GM19397 (cell line): ENCODE measurements at regions not wholly inside any gene's neighbourhood (a gene's known extent, or its start where the extent isn't known, plus 50 kb on each side); places are given as distances from the start of the nearest gene placed in this dataset.
"Not testable (repeated sequence)": the region's sequence is repeated elsewhere in the genome, so short reads cannot be mapped to it uniquely, and the experiment has no call there.

Experiments
- ATAC-seq: cut with Tn5 transposase; IDR thresholded peaks from one replicate; pipeline ENCODE4 v1.9.1; 2021; ENCODE audit warnings: mild to moderate bottlenecking, moderate library complexity; ENCODE audit not compliant: unreplicated experiment

- ATAC-seq, result no peak
Measured at GRCh38 chr3:174442302-174442682, 416.8 kb upstream of the NAALADL2 start.

- ATAC-seq, result no peak
Measured at GRCh38 chr3:174444391-174444790, 414.7 kb upstream of the NAALADL2 start.

- no peak for ATAC-seq
Measured at GRCh38 chr3:174457758-174458157, 401.4 kb upstream of the NAALADL2 start.

DNA sequence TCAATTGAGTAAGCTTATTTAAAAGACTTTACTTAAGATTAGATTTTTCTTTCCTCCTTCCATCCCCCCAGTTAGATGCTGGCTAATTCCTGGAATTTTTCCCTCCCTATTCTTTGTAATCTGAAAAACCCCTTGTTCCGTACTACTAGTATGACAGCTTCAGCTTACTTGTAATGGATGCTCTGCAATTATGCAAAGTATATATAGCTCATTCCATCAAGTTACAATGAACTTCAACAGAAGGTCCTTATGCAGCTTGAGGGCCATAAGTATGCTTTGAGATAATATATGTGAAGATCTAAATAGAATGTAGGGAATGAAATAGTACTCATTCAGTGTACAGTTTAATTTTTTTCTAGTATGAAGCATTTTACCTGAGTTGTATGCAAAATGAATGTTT, 398.3 kb upstream of the NAALADL2 start:
- ATAC-seq, result no peak

DNA sequence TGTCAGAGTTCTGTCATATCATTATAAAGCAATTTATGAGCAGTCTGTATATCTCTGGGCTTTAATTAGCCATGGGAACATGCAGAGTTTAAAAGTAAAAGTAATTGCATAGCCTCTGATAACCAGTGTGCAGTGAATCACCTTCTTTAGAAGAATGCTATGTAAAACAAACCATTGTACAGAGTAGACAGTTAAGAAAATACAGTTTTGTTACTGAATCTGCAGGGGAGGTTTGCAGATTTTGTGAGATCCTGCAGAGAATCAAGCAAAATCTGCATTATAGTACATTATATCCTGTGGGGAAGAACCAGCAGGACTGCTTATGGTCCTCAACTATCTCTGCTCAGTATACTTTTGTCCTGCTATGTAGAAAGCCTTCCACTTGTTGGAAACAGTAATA, 396.2 kb upstream of the NAALADL2 start:
- ATAC-seq, result no peak

DNA sequence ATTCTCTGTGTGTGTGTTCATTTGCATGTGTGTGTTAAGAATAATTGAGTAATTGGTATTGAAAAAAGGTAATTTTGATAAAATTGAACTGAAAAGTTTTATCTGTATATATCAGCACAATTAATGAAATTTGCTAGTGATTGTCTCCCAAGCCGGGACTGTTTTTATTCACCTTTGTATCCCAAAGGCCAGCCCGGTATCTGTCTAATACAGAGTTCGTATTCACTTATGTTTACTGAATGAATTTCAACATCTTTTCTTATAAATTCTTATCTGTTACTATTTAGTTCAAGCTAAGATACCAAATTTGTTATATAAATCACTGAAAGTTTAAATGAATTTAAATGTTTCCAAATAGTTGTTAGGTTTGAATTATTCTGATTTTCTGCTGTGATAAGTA, 394.0 kb upstream of the NAALADL2 start:
- ATAC-seq, result no peak

- no peak for ATAC-seq
Measured at GRCh38 chr3:174466471-174467054, 392.6 kb upstream of the NAALADL2 start.

DNA sequence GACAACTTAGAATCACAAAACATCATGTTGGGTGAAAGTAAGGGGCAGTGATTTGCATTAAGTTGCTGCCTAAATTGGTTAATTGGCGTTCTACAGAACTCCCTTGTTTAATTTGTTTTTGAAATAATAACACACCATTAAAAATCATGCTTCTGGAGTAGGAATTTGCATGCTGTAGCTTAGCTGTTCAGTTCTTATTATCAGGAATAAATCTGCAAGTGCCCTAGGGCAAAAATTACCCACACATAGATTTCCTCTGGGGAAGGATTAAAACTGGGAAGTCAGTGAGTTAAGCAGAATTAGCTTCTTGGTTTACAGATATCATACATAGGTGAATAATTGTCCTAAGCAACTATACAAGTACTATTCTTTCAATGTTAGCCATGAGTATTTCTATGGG, 381.6 kb upstream of the NAALADL2 start:
- no peak for ATAC-seq

DNA sequence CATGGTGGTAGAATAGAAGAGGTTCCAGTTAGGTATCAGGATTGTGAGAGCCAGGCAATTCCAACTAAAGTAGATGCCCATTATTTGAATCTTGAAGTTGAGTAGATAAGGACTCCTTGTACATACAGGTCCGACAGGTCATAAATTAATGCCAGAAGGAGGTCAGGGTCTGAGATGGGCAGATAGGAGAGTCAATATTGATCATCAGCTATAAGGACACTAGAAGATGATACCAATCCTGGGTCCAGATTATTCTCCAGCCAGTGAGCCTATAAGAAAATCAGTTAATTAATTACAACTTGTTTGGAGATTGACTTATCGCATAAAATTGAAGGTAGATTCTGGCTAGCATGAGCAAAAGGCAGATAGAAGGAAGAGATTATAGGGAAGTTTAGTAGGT, 378.4 kb upstream of the NAALADL2 start:
- ATAC-seq, result no peak

- no peak for ATAC-seq
Measured at GRCh38 chr3:174482541-174482940, 376.6 kb upstream of the NAALADL2 start.

DNA sequence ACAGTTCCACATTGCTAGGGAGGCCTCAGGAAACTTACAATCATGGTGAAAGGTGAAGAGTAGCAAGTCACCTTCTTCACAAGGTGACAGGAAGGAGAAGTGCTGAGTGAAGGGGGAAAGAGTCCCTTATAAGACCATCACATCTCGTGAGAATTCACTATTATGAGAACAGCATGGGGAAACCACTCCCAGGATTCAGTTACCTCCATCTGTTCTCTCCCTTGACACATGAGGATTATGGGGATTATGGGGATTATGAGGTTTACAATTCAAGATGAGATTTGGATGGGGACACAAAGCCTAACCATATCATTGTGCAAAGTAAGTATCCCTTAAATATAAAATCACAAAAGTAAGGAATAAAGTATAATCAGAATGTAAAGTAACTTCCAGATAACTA, 375.9 kb upstream of the NAALADL2 start:
- no peak for ATAC-seq

DNA sequence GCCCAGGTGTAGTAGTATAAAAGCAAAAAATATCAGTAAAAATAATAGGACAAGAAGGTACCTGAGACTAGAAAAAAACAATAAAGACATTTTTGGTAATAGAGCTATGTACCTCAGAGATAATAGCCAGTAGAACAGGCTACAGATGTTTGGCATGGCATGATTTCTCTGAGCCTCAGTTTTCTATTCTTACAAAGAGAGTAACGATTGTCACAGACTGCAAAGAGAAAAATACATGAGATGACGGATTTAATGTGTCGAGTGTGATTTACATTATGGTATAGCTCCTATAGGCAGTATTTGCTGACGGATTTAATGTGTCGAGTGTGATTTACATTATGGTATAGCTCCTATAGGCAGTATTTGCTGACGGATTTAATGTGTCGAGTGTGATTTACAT, 375.3 kb upstream of the NAALADL2 start:
- not testable (repeated sequence) for ATAC-seq

- ATAC-seq, result no peak
Measured at GRCh38 chr3:174488527-174488926, 370.6 kb upstream of the NAALADL2 start.

GRCh38 chr3:174495311-174495710, 363.8 kb upstream of the NAALADL2 start:
- ATAC-seq, result no peak

GRCh38 chr3:174495928-174496327, 363.2 kb upstream of the NAALADL2 start:
- no peak for ATAC-seq

DNA sequence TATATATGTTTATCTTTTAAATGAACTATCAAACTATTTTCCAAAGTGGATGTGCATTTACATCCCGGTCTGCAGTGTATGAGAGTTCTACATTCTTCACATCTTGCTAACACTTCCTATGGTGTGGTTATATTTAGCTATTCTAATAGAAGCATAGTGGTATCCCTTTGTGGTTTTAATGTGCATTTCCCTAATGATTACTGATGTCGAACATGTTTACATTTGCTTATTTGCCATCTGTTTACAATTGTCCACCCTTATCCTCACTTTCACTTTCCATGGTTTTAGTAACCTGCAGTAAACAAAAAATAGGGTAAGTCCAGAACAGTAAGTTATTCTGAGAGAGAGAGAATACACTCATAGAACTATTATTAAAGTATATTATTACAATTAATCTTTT, 360.5 kb upstream of the NAALADL2 start:
- no peak for ATAC-seq

DNA sequence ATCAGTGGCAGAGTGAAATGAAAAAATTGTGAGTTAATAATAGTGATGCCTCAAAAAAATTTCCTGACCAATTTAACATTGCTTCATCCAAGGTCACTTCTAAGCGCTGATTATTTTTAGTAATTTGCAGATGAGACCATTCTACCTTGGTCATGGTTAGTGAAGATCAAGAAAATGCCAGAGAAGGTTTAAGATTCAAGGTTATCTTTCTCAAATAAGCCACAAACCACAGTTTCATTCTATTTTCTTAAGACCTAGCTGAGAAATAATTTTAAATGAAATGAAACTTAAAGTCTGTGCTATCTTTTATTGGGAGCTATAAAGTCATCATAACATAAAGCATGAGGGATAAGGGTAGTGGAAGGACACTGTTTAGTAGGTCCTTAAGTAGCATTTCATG, 353.9 kb upstream of the NAALADL2 start:
- no peak for ATAC-seq

GRCh38 chr3:174524203-174524602, 334.9 kb upstream of the NAALADL2 start:
- no peak for ATAC-seq

DNA sequence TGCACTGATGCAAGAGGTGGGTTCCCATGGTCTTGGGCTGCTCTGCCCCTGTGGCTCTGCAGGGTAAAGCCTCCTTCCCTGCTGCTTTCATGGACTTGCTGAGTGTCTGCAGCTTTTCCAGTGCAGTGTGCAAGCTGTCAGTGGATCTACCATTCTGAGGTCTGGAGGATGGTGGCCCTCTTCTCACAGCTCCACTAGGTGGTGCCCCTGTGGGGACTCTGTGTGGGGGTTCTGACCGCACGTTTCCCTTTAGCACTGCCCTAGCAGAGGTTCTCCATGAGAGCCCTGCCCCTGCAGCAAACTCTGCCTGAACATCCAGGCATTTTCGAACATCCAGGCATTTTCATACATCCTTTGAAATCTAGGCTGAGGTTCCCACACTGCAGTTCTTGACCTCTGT, 329.8 kb upstream of the NAALADL2 start:
- no peak for ATAC-seq

DNA sequence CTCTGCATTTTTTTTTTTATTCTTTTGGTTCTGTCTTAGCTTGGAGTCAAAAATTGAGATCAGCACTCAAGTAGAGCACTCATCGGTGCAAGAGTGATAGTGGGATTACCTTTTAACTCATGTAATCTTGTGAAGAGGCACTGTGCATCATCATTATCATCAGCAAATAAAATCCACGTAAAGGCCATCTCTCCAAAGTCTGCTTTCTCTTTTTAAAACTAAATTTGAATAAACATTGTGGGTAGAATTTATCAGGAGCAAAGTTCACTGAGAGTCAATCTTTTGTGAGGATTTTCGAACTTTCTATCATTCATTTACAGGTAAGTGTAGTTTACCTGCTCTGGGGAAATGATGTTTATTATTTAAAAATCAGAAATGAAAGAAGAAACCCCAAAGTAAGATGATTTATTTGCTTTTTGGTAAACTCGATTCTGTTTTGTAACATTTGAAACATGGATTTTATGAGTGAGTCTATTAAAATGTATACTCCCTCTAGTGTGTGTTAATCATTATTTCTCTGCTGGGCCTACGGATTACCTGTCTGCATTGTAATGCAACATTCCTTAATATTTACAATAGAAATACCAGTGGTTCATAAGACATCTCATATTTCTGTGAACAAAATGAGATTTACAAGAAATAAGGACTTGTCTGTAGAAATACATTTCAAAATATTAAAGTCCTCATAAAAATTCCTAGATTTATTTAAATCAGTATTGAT, 327.7 kb upstream of the NAALADL2 start:
- ATAC-seq, result no peak

DNA sequence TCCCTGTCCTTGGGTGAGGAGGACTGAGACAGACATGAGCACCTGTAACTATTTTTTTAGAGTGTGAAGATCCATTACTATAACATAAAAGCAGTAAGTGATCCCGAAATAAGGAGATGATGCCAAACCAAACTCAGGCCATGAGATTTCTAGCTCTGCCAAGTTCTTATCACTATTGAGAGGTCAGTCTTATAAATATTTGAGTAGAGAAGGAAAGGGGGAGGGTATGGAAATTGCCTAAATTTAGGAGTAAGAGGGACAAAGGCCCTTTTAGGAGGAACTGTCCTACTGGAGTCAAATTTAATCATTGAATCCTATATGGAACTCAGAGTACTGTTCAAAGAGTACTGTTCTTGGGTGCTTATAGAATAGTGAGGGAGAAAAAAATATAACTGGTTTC, 326.9 kb upstream of the NAALADL2 start:
- ATAC-seq, result no peak

DNA sequence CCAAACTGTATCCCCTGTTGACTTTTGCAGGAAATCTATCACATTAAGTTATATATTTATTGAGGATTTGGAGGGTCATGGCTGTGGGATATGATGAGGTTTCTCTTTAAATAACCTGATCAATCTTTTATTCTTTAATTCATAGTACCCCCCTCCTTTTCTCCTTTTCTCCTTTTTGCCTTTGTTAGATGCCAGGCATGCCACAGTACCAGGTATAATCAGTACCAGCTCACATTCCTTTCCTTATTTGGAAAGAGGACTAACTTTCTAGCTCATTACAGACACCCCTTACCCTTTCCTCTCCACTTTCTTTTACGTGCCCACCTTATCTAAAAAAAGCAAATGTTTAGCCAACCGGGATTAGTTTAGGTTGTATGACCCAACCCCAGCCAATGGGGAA, 326.4 kb upstream of the NAALADL2 start:
- ATAC-seq, result no peak

DNA sequence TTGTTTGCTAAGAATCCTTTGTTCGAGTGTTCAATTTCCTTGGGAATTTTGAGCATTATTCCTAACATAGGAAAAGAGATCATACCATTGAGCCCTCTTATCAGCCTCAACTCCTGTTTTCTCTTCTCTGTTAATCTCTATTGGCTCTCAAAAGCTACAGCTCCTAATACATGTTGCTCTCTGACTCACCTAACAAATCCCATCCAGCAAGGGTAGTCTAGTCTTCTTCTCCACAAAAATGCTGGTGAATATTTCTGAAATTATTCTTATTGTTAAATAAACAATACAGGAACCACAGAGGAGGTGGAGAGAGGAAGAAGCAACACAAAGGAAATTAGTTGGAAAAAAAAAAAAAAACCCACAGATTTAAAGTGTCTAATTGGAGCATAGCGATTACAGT, 325.8 kb upstream of the NAALADL2 start:
- ATAC-seq, result no peak
